ENCODE measurements at regions not wholly inside any gene's neighbourhood (a gene's known extent, or its start where the extent isn't known, plus 50 kb on each side); places are given as distances from the start of the nearest gene placed in this dataset.

DNA sequence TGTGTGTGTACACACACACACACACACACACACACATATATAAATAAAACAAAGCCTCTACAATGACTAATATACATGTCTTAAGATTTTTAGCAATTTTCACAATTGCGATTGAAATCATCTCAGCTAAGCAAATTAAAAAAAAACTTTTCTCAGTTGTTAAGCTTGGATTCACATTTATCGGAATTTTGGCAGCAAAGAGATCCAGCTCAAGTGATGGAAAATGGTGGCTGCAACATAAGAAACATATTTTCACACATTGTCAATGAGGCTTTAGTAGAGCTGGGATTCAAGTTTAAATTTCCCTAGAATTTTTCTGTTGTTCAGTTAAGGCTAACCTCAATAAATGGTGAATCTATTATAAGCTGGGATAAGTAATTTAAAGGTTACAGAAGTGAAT lies 768.6 kb upstream of the SORCS1 start:
- Histone ChIP-seq H3K4me3 (ENCODE audit: low read length in 2 of 2) (no peak overlapping the region), H3K4me1 (ENCODE audit: control insufficient read depth in 1 of 2, insufficient read depth in 2 of 2, low read length in 2 of 2) (no peaks in the 10 kb centered on the region), H3K27me3 (ENCODE audit: control insufficient read depth in 1 of 2, insufficient read depth in 2 of 2, low read length in 1 of 2) (no peaks in the 10 kb centered on the region), H3K27ac (ENCODE audit: low read depth in 1 of 2, low read length in 2 of 2) (no peak overlapping the region), H3K9me3 (ENCODE audit: control insufficient read depth, low read length) (no peaks in the 10 kb centered on the region), H3K36me3 (ENCODE audit: control insufficient read depth in 1 of 2, insufficient read depth in 2 of 2, low read length in 1 of 2) (no peaks in the 10 kb centered on the region)
- ATAC-seq (ENCODE audit: low FRiP score), result no peak
- WGBS, 2 donors, result 87 to 91% methylated on average over 2 of the region's 2 CpGs
- intact Hi-C loops (cut with DNase I), result no loop called here
- no peak for DNase-seq

DNA sequence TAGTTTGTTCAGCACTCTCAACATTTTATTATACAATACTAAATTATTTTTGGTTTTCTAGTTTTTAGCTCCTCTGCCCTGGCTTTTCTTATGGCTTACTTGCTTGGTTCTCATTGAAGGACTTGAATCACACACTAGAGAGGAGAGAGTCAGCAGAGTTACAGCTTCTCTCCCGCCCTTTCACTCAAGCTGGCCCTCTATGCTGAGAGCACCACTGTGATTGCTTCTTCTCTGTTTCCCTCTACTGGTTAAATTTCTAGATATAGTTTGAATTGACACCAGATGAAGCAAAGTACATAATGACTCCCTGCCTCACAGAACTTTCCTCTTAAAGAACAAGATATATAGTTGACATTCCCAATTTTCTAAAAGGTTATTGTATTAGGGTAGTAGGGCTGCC lies 767.3 kb upstream of the SORCS1 start:
- no peak for ATAC-seq (ENCODE audit: low FRiP score)
- no peak overlapping the region for H3K27ac ChIP-seq (ENCODE audit: low read depth in 1 of 2, low read length in 2 of 2)
- intact Hi-C loops (cut with DNase I), result no loop called here
- H3K36me3 ChIP-seq (ENCODE audit: control insufficient read depth in 1 of 2, insufficient read depth in 2 of 2, low read length in 1 of 2), result no peaks in the 10 kb centered on the region
- no peaks in the 10 kb centered on the region for H3K27me3 ChIP-seq (ENCODE audit: control insufficient read depth in 1 of 2, insufficient read depth in 2 of 2, low read length in 1 of 2)
- no peak overlapping the region for H3K4me3 ChIP-seq (ENCODE audit: low read length in 2 of 2)
- no peaks in the 10 kb centered on the region for H3K4me1 ChIP-seq (ENCODE audit: control insufficient read depth in 1 of 2, insufficient read depth in 2 of 2, low read length in 2 of 2)
- DNase-seq, result no peak
- H3K9me3 ChIP-seq (ENCODE audit: control insufficient read depth, low read length), result no peaks in the 10 kb centered on the region
- 59 to 68% methylated on average over 1 of the region's 1 CpG for WGBS, 2 donors

DNA sequence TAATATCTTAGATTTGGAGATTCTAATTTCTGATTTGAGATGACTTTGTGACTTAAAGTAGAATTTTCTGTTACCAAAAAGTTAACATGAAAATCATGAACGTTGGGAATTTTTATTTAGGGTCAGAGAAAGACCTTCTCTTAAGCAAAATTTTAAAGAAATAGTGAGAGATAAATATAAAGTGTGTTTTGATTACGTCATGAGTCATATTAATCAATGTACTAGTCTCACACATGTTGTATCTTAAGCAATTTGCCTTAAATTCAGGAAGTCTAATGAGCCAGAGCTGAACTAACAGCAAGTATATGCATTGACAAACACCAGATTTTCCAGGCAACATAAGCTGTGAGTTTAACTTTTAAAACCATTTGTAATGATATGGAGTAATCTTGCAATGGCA lies 765.5 kb upstream of the SORCS1 start:
- Histone ChIP-seq H3K36me3 (ENCODE audit: control insufficient read depth in 1 of 2, insufficient read depth in 2 of 2, low read length in 1 of 2) (no peaks in the 10 kb centered on the region), H3K4me1 (ENCODE audit: control insufficient read depth in 1 of 2, insufficient read depth in 2 of 2, low read length in 2 of 2) (no peaks in the 10 kb centered on the region), H3K4me3 (ENCODE audit: low read length in 2 of 2) (no peak overlapping the region), H3K27me3 (ENCODE audit: control insufficient read depth in 1 of 2, insufficient read depth in 2 of 2, low read length in 1 of 2) (no peaks in the 10 kb centered on the region), H3K27ac (ENCODE audit: low read depth in 1 of 2, low read length in 2 of 2) (no peak overlapping the region), H3K9me3 (ENCODE audit: control insufficient read depth, low read length) (no peaks in the 10 kb centered on the region)
- no peak for DNase-seq
- ATAC-seq (ENCODE audit: low FRiP score), result no peak
- 41 to 42% methylated on average over 2 of the region's 2 CpGs for WGBS, 2 donors
- intact Hi-C loops (cut with DNase I), result no loop called here

DNA sequence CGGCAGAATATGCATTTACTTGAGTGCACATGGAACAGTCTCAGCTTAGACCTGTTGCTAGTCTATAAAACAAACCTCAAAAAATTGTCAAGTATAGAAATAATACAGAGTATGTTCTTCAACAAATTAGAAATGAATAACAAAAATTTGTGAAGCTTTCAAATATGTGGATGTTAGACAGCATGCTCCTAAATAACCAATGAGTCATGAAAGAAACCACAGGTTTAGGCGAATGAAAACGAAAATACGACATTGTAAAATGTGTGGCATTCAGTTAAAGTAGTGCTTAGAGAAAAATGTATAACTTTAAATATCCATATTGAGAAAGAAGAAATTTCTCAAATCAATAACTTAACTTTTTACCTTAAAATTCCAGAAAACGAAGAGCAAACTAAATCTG lies 760.0 kb upstream of the SORCS1 start:
- ATAC-seq (ENCODE audit: low FRiP score), result no peak
- no peak for DNase-seq
- H3K27me3 ChIP-seq (ENCODE audit: control insufficient read depth in 1 of 2, insufficient read depth in 2 of 2, low read length in 1 of 2), result no peaks in the 10 kb centered on the region
- H3K36me3 ChIP-seq (ENCODE audit: control insufficient read depth in 1 of 2, insufficient read depth in 2 of 2, low read length in 1 of 2), result no peaks in the 10 kb centered on the region
- no peaks in the 10 kb centered on the region for H3K4me1 ChIP-seq (ENCODE audit: control insufficient read depth in 1 of 2, insufficient read depth in 2 of 2, low read length in 2 of 2)
- no peak overlapping the region for H3K4me3 ChIP-seq (ENCODE audit: low read length in 2 of 2)
- 62 to 71% methylated on average over 5 of the region's 5 CpGs for WGBS, 2 donors
- intact Hi-C loops (cut with DNase I), result no loop called here
- H3K9me3 ChIP-seq (ENCODE audit: control insufficient read depth, low read length), result peaks cover 5% of the 10 kb centered on the region
- H3K27ac ChIP-seq (ENCODE audit: low read depth in 1 of 2, low read length in 2 of 2), result no peak overlapping the region

DNA sequence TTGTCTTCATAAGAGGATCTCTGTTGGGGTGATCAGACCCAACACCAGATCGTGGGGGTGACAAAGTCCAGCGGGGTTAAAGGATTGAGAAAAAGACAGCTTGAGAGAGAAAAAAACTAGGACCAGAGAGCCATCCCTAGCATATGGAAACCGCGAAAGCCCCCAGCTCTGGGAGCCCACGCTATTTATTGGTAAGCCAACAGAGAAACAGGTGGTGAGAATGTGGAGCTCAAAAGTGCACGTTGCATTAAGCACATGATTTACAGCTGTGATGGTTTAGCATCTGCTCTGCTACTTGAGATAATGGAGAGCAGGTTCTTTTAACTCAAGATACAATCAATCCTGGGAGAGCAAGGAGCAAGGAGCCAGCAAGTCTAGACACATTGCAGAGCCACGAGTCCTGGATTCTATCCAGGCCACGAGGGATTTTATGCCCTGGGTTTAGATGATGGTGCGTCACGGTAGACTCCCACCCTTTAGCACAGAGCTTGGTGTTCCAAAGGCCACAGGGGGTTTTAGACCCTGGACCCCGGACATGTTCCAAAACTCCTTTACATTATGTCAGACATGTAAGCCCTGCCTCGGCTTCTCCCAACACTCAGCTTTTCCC lies 755.2 kb upstream of the SORCS1 start:
- ATAC-seq (ENCODE audit: low FRiP score) (no peak), DNase-seq (no peak)
- Histone ChIP-seq H3K4me3 (ENCODE audit: low read length in 2 of 2) (no peak overlapping the region), H3K27me3 (ENCODE audit: control insufficient read depth in 1 of 2, insufficient read depth in 2 of 2, low read length in 1 of 2) (no peaks in the 10 kb centered on the region), H3K36me3 (ENCODE audit: control insufficient read depth in 1 of 2, insufficient read depth in 2 of 2, low read length in 1 of 2) (no peaks in the 10 kb centered on the region), H3K4me1 (ENCODE audit: control insufficient read depth in 1 of 2, insufficient read depth in 2 of 2, low read length in 2 of 2) (no peaks in the 10 kb centered on the region), H3K9me3 (ENCODE audit: control insufficient read depth, low read length) (peaks cover 11% of the 10 kb centered on the region), H3K27ac (ENCODE audit: low read depth in 1 of 2, low read length in 2 of 2) (no peak overlapping the region)
- WGBS, 2 donors, result 79 to 80% methylated on average over 12 of the region's 12 CpGs
- intact Hi-C loops (cut with DNase I), result no loop called here

DNA sequence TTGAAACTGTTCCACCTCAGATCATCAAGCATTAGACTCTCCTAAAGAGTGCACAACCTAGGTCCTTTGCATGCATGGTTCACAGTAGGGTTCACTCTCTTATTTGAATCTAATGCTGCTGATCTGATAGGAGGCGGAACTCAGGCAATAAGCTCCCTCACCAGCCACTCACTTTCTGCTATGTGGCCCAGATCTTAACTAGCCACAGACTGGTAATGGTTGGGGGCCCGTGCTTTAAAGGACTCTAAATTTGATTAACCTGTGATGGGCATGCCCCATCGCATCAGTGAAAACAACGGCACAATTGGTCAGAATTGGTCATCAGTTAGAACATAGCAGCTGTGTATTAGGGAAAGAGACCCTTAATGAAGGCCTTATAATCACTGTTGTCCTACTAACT lies 753.7 kb upstream of the SORCS1 start:
- no peaks in the 10 kb centered on the region for H3K36me3 ChIP-seq (ENCODE audit: control insufficient read depth in 1 of 2, insufficient read depth in 2 of 2, low read length in 1 of 2)
- DNase-seq (no peak), ATAC-seq (ENCODE audit: low FRiP score) (no peak)
- H3K4me1 ChIP-seq (ENCODE audit: control insufficient read depth in 1 of 2, insufficient read depth in 2 of 2, low read length in 2 of 2), result no peaks in the 10 kb centered on the region
- intact Hi-C loops (cut with DNase I), result no loop called here
- H3K9me3 ChIP-seq (ENCODE audit: control insufficient read depth, low read length), result peaks cover 11% of the 10 kb centered on the region
- H3K27ac ChIP-seq (ENCODE audit: low read depth in 1 of 2, low read length in 2 of 2), result no peak overlapping the region
- WGBS, 2 donors, result 89 to 93% methylated on average over 4 of the region's 4 CpGs
- no peak overlapping the region for H3K4me3 ChIP-seq (ENCODE audit: low read length in 2 of 2)
- no peaks in the 10 kb centered on the region for H3K27me3 ChIP-seq (ENCODE audit: control insufficient read depth in 1 of 2, insufficient read depth in 2 of 2, low read length in 1 of 2)

DNA sequence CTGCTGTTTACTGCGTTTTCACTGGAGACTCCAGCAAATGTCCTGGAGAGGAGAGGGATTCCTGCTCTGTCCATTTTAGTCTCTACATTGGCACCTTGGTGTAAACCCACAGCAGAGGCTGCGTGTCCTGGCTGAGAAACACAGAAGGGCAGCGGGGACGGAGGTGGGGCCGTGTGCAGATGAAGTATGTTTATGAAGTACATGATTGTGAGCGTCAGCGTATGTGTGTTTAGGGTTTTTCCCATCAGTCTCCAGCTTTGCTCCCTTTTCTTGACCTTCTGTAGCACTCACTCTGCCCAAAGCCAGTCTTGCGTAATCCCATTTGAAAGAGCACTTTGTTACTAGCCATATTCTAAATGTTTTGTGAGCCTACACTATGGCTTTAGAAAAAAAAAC lies 750.7 kb upstream of the SORCS1 start:
- no peak for ATAC-seq (ENCODE audit: low FRiP score)

DNA sequence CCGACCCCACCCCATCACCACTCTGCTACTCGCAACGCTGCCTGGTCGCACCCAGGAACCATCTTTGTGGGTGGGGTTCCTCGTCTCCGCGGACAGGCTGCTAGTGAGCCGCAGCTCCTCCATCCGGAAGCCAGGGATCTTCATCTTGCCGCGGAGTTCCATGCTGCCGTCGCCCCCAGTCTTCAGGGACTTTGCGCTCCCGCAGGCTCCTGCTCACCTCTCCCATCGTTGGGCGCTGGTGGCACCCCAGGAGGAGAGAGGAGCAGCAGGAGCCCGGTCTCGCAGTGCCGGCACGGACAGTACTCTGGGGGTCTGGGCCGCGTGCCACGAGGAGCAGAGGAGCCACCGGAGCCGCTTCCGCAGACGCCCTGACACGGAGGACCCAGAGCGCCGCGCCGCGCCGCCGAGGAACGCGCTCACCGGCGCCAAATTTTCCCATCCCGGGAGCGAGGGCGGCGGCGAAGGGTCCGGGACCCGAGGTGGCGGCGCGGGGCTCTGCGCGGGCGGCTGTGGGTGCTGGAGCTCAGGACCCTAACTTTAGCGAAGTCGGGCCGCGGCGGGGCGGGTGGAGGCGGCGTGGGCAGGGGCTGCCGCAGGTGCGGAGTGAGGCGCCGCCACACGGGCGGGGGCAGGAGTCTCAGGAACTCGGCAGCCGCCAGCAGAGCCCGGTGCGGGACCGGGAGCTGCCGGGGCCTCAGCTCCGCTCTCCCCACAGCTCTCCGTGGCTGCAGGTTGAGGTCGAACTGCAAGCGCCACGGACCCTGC lies 750.1 kb upstream of the SORCS1 start:
- no peaks in the 10 kb centered on the region for H3K36me3 ChIP-seq (ENCODE audit: control insufficient read depth in 1 of 2, insufficient read depth in 2 of 2, low read length in 1 of 2)
- H3K4me1 ChIP-seq (ENCODE audit: control insufficient read depth in 1 of 2, insufficient read depth in 2 of 2, low read length in 2 of 2), result no peaks in the 10 kb centered on the region
- no peak overlapping the region for H3K4me3 ChIP-seq (ENCODE audit: low read length in 2 of 2)
- WGBS, 2 donors, result 1 to 2% methylated on average over 64 to 78 of the region's 78 CpGs
- no peak overlapping the region for H3K27ac ChIP-seq (ENCODE audit: low read depth in 1 of 2, low read length in 2 of 2)
- H3K9me3 ChIP-seq (ENCODE audit: control insufficient read depth, low read length), result peaks cover 7% of the 10 kb centered on the region
- DNase-seq, result no peak
- intact Hi-C loops (cut with DNase I), result no loop called here
- H3K27me3 ChIP-seq (ENCODE audit: control insufficient read depth in 1 of 2, insufficient read depth in 2 of 2, low read length in 1 of 2), result no peaks in the 10 kb centered on the region
- peak; percentile 11 for ATAC-seq (ENCODE audit: low FRiP score)

More for the DNA sequence above, 750.7 kb upstream of the SORCS1 start:
- H3K36me3 ChIP-seq (ENCODE audit: control insufficient read depth in 1 of 2, insufficient read depth in 2 of 2, low read length in 1 of 2), result no peaks in the 10 kb centered on the region
- no peak overlapping the region for H3K4me3 ChIP-seq (ENCODE audit: low read length in 2 of 2)
- 7% methylated on average over 8 of the region's 8 CpGs for WGBS, 2 donors
- no peaks in the 10 kb centered on the region for H3K4me1 ChIP-seq (ENCODE audit: control insufficient read depth in 1 of 2, insufficient read depth in 2 of 2, low read length in 2 of 2)
- no peaks in the 10 kb centered on the region for H3K27me3 ChIP-seq (ENCODE audit: control insufficient read depth in 1 of 2, insufficient read depth in 2 of 2, low read length in 1 of 2)
- no peak overlapping the region for H3K27ac ChIP-seq (ENCODE audit: low read depth in 1 of 2, low read length in 2 of 2)
- DNase-seq, result no peak
- peaks cover 8% of the 10 kb centered on the region for H3K9me3 ChIP-seq (ENCODE audit: control insufficient read depth, low read length)
- intact Hi-C loops (cut with DNase I), result no loop called here
